T-helper 1 cell treated with Interleukin-12 subunit alpha and Interleukin-12 subunit beta and Interleukin-4 antibody, amounts not matched to agents 30 μg/mL and 1 μg/mL, for 36 hours (primary cell): ENCODE measurements at regions not wholly inside any gene's neighbourhood (a gene's known extent, or its start where the extent isn't known, plus 50 kb on each side); places are given as distances from the start of the nearest gene placed in this dataset.

Source experiments
- H3K27ac Mint-ChIP-seq: one replicate; pipeline ENCODE4 v1.8.0; 2021; ENCODE audit warnings: mild to moderate bottlenecking, mixed read lengths
- H3K27me3 Mint-ChIP-seq: one replicate; pipeline ENCODE4 v1.8.0; 2021; ENCODE audit warnings: low read depth, mixed read lengths
- H3K36me3 Mint-ChIP-seq: one replicate; pipeline ENCODE4 v1.8.0; 2021; ENCODE audit warnings: low read depth, mixed read lengths
- H3K4me1 Mint-ChIP-seq: one replicate; pipeline ENCODE4 v1.8.0; 2021; ENCODE audit warnings: low read depth, mixed read lengths
- H3K4me3 Mint-ChIP-seq: one replicate; pipeline ENCODE4 v1.8.0; 2021; ENCODE audit warnings: mild to moderate bottlenecking, moderate library complexity, mixed read lengths
- H3K9me3 Mint-ChIP-seq: one replicate; pipeline ENCODE4 v1.8.0; 2021; ENCODE audit warnings: mixed read lengths

- Mint-ChIP-seq H3K27me3 (no peaks in the 10 kb centered on the region), H3K4me3 (no peak overlapping the region), H3K27ac (no peak overlapping the region), H3K4me1 (peaks cover 4% of the 10 kb centered on the region), H3K9me3 (peaks cover 21% of the 10 kb centered on the region), H3K36me3 (no peaks in the 10 kb centered on the region)
Observed at GRCh38 chr4:3382251-3382650, 59.5 kb upstream of the HGFAC start.

GRCh38 chr4:3384391-3384770, 57.4 kb upstream of the HGFAC start:
- H3K9me3 Mint-ChIP-seq: peaks cover 21% of the 10 kb centered on the region
- no peaks in the 10 kb centered on the region for H3K36me3 Mint-ChIP-seq
- H3K4me3 Mint-ChIP-seq: no peak overlapping the region
- peaks cover 7% of the 10 kb centered on the region for H3K27me3 Mint-ChIP-seq
- H3K4me1 Mint-ChIP-seq: peaks cover 5% of the 10 kb centered on the region
- H3K27ac Mint-ChIP-seq: no peak overlapping the region

GRCh38 chr4:3384771-3385710, 56.7 kb upstream of the HGFAC start:
- peaks cover 5% of the 10 kb centered on the region for H3K4me1 Mint-ChIP-seq
- no peak overlapping the region for H3K4me3 Mint-ChIP-seq
- no peaks in the 10 kb centered on the region for H3K36me3 Mint-ChIP-seq

GRCh38 chr4:3385711-3386420, 55.9 kb upstream of the HGFAC start:
- peaks cover 11% of the 10 kb centered on the region for H3K27me3 Mint-ChIP-seq
- H3K27ac Mint-ChIP-seq: no peak overlapping the region
- H3K9me3 Mint-ChIP-seq: peaks cover 9% of the 10 kb centered on the region
- H3K4me3 Mint-ChIP-seq: no peak overlapping the region
- H3K36me3 Mint-ChIP-seq: no peaks in the 10 kb centered on the region
- H3K4me1 Mint-ChIP-seq: peaks cover 5% of the 10 kb centered on the region

More at GRCh38 chr4:3384771-3385710, 56.7 kb upstream of the HGFAC start:
- Mint-ChIP-seq H3K27ac (no peak overlapping the region), H3K27me3 (peaks cover 10% of the 10 kb centered on the region), H3K9me3 (peaks cover 14% of the 10 kb centered on the region)

- Mint-ChIP-seq H3K9me3 (peaks cover 2% of the 10 kb centered on the region), H3K36me3 (no peaks in the 10 kb centered on the region), H3K27me3 (peaks cover 11% of the 10 kb centered on the region), H3K27ac (no peak overlapping the region), H3K4me3 (no peak overlapping the region), H3K4me1 (peaks cover 5% of the 10 kb centered on the region)
Observed at GRCh38 chr4:3386526-3386925, 55.2 kb upstream of the HGFAC start.

DNA sequence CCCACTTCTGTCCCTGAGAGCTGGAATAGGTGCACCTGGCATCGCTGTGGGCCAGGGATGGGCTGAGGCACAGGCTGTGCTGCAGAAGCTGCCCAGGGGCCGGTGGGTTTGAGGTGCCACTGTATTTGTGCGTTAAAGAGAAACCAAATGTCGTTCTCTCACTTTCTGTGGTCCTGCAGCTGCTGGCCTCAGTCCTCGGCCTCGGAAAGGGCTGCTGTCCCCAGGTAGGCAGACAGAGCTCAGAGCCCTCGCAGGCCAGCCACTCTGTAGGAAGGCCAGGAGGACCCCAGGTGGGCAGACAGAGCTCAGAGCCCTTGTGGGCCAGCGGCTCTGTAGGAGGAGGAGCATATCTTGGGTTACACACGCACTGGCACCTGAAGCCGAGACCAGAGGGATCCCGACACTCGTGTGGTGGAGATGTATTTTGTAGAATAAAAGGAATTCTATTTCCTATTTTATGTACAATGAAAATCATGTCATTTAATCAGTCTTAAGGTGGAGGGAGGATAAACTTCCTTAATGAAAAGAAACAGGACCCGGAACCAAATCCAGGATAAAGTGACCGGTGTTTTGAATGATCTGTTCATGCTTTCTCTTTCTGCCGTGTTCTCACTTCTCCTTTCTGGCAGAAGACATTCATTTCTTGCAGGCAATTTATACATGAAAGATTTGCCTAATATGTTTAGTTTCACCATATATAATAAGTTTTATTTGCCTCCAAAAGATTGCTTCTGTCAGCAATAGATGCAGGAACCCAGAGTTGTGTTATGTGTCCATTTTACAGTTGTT, 54.4 kb upstream of the HGFAC start:
- Mint-ChIP-seq H3K27ac (no peak overlapping the region), H3K4me3 (no peak overlapping the region)

DNA sequence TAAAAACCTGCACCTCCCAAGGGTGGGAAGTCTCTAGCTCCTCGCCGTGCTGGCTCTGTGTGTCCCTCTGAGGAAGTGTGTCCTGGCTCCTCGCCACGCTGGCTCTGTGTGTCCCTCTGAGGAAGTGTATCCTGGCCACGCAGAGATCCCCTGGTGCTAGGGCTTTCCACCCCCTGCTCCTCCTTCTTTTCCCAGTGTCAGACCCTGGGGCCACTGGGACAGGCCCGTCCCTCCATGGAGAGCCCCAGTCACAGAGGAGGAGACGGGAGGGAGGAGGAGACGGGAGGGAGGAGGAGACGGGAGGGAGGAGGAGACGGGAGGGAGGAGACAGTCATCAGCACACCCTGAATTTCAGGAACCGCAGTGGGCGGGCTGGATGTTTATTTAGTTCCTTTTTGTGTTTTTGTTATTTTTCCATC, 53.8 kb upstream of the HGFAC start:
- peaks cover 18% of the 10 kb centered on the region for H3K27me3 Mint-ChIP-seq
- H3K4me1 Mint-ChIP-seq: peaks cover 5% of the 10 kb centered on the region
- H3K36me3 Mint-ChIP-seq: no peaks in the 10 kb centered on the region
- no peaks in the 10 kb centered on the region for H3K9me3 Mint-ChIP-seq
- H3K27ac Mint-ChIP-seq: no peak overlapping the region
- no peak overlapping the region for H3K4me3 Mint-ChIP-seq

More for the DNA sequence above, 54.4 kb upstream of the HGFAC start:
- Mint-ChIP-seq H3K4me1 (peaks cover 5% of the 10 kb centered on the region), H3K36me3 (no peaks in the 10 kb centered on the region), H3K27me3 (peaks cover 16% of the 10 kb centered on the region), H3K9me3 (no peaks in the 10 kb centered on the region)

GRCh38 chr4:3388471-3389232, 53.1 kb upstream of the HGFAC start:
- peaks cover 5% of the 10 kb centered on the region for H3K4me1 Mint-ChIP-seq
- peaks cover 18% of the 10 kb centered on the region for H3K27me3 Mint-ChIP-seq
- no peaks in the 10 kb centered on the region for H3K9me3 Mint-ChIP-seq
- no peak overlapping the region for H3K27ac Mint-ChIP-seq
- no peak overlapping the region for H3K4me3 Mint-ChIP-seq
- H3K36me3 Mint-ChIP-seq: no peaks in the 10 kb centered on the region

- Mint-ChIP-seq H3K4me3 (no peak overlapping the region), H3K27me3 (peaks cover 18% of the 10 kb centered on the region), H3K36me3 (no peaks in the 10 kb centered on the region), H3K27ac (no peak overlapping the region), H3K9me3 (no peaks in the 10 kb centered on the region), H3K4me1 (peaks cover 5% of the 10 kb centered on the region)
Observed at GRCh38 chr4:3389233-3390215, 52.2 kb upstream of the HGFAC start.

DNA sequence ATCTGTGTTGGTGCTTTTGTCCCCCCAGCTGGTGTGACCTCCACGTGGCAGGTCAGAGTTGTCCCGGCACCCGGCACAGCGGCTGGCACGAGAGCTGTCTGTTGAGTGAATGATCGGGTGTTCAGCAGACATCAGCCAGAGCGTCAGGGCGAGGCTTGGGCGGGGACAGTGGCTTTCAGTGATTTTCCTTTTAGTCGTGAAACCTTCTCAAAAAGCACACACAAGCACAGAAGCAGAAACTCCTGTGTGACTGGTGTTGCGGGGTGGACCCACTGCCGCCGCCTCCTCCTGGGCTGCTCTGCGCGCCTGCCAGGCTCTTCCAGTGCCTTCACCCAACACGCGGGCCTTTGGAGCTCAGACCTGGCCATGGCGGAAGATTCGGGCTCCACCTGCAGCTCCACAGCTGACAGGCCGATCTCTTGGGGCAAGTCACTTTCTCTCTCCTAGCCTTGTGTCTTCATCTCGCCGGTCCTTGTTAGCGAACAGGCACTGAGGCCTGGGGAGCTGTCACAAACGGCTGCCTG, 51.4 kb upstream of the HGFAC start:
- no peak overlapping the region for H3K27ac Mint-ChIP-seq
- H3K36me3 Mint-ChIP-seq: no peaks in the 10 kb centered on the region
- H3K27me3 Mint-ChIP-seq: peaks cover 18% of the 10 kb centered on the region
- no peak overlapping the region for H3K4me3 Mint-ChIP-seq
- H3K9me3 Mint-ChIP-seq: no peaks in the 10 kb centered on the region
- peaks cover 5% of the 10 kb centered on the region for H3K4me1 Mint-ChIP-seq

GRCh38 chr4:3391422-3391821, 50.3 kb upstream of the HGFAC start:
- H3K27ac Mint-ChIP-seq: no peak overlapping the region
- no peak overlapping the region for H3K4me3 Mint-ChIP-seq
- H3K9me3 Mint-ChIP-seq: no peaks in the 10 kb centered on the region
- peaks cover 1% of the 10 kb centered on the region for H3K4me1 Mint-ChIP-seq
- H3K36me3 Mint-ChIP-seq: no peaks in the 10 kb centered on the region
- peaks cover 18% of the 10 kb centered on the region for H3K27me3 Mint-ChIP-seq
